Mucosa of gallbladder (tissue), 1 donor: ENCODE measurements at regions not wholly inside any gene's neighbourhood (a gene's known extent, or its start where the extent isn't known, plus 50 kb on each side); places are given as distances from the start of the nearest gene placed in this dataset.
"Not testable (repeated sequence)": the region's sequence is repeated elsewhere in the genome, so short reads cannot be mapped to it uniquely, and the experiment has no call there.

Experiments
- DNase-seq: peaks from one replicate; pipeline ENCODE4 v3.0.0-alpha.2; 2020; ENCODE audit warnings: low spot score
- donor health status: DM: no; HTN: no; CAD: no.

GRCh38 chr5:54884195-54884536 lies 101.2 kb downstream of the ESM1 start:
- no peak for DNase-seq

GRCh38 chr5:54883374-54884194 lies 101.8 kb downstream of the ESM1 start:
- DNase-seq = peak; percentile 40

DNA sequence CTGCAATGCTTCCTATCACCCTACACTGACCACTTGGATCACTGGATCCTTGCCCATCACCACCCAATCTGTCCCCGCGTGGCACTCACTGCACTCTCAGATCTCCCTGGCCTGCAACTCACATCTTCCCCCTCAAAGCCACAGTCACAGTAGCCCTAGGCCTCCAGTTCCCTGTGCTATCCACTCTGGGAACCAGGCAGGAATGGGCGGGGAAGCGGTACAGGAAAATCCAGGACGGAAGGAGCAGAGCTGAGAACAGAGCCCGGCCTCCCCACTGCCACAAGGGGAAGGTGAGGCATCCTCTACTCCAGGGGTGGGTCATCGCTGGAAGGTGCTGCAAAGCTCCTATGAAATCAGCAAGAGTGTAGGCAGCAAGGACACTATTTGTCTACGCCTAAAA lies 102.6 kb downstream of the ESM1 start:
- no peak for DNase-seq

GRCh38 chr5:54882101-54882500 lies 103.3 kb downstream of the ESM1 start:
- DNase-seq = no peak

DNA sequence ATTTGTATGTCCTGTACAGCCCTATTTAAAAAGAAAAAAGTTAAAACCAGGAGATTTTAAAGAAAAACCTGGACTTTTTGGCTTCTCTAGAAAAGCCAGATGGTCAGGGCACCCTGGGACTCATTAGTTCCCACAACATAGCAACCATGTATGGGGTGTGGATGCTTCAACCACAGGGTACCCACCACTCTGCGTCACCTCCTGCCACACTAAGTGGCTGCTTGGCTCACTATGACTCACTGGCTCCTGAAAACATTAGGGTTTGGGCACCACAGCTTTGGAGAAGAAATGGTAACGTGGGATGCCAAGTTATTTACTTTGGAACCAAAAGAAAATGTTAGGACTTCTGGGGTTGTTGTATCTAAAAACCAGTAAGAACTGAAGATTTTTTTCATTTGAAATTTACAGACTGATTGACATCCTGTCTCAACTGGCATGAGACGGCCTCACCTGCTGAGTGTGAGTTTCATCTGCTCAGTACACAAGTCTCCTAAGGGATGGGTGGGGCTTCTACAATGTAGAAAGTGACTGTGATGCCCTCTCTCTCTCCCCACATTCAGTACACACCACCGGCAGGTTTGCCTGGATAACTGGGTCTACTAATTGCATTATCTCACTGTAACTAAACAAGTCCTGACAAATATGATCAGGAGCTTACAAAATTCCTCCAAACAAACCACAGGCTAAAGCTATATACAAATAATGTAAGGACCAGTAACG lies 103.9 kb downstream of the ESM1 start:
- no peak for DNase-seq

- DNase-seq = no peak
Measured at GRCh38 chr5:54876976-54877375, 108.4 kb downstream of the ESM1 start.

GRCh38 chr5:54876556-54876955 lies 108.8 kb downstream of the ESM1 start:
- no peak for DNase-seq

DNA sequence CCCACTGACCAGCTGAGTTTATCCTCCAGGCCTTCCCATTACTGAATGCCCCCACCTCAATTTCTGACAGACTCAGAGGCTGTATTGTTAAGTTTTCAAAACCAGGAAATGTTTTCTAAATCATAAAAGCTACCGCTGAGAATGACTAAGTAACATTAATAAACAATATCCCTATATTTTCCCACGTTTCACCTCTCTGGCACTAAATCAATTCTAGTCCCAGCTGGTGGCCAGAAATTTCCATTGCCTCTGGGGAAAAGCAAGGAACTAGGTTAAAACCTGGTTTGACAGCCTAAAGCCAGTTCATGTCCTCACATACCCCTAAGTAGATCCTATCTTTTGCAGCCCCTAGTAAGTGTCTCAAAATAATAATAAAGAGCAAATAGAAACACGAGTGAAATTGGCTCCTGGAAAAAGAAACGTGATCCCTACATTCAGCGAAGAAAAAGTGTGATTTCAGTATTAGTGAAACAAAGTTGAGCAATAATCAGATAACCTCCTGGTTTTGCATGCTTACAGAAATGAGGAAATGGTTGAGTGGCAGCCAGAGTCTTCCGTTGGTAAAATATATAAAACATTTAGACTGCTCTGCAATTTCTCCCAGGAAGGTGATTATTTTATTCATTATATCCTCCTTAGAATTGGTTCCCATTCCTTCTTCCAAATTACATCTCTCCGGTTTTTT lies 110.9 kb downstream of the ESM1 start:
- DNase-seq = no peak

- DNase-seq = no peak
Measured at GRCh38 chr5:54873691-54874090, 111.7 kb downstream of the ESM1 start.

DNA sequence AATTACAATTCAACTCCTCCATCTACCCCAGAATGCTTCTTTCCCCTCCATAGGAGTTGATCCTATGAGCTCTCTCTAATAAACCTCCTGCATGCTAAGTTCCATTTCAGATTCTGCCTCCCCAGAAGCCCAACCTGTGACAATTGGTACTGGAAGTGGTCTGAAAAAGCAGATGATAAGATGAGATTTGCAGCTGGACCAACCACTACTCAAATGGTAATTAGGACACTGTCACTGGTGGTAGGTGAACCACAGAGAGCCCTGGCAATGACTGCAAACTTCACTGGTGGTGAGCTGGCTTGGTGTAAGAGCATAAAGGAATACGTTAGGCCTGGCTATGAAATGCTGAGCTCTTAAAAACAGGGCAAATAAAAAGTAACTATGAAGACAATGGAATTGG lies 112.6 kb downstream of the ESM1 start:
- no peak for DNase-seq

GRCh38 chr5:54870271-54870670 lies 115.1 kb downstream of the ESM1 start:
- no peak for DNase-seq

DNA sequence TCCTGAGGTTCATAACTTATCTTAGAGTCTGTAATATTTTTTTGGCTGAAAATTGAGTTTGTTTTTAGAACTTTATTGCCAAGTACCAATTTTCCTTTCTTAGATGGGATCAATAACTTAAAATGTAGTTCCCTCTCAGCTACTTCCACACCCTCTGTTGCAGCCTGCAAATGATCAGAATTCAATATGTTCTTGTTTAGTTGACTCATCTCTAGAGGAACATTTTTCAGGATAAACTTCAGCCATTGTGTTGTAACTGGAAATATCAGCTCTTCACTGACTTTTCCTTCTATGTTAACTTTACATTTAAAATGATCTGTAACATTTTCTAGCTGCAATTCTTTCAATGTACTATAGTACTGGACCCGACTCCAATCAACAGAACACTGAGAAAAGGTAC lies 115.7 kb downstream of the ESM1 start:
- no peak for DNase-seq

DNA sequence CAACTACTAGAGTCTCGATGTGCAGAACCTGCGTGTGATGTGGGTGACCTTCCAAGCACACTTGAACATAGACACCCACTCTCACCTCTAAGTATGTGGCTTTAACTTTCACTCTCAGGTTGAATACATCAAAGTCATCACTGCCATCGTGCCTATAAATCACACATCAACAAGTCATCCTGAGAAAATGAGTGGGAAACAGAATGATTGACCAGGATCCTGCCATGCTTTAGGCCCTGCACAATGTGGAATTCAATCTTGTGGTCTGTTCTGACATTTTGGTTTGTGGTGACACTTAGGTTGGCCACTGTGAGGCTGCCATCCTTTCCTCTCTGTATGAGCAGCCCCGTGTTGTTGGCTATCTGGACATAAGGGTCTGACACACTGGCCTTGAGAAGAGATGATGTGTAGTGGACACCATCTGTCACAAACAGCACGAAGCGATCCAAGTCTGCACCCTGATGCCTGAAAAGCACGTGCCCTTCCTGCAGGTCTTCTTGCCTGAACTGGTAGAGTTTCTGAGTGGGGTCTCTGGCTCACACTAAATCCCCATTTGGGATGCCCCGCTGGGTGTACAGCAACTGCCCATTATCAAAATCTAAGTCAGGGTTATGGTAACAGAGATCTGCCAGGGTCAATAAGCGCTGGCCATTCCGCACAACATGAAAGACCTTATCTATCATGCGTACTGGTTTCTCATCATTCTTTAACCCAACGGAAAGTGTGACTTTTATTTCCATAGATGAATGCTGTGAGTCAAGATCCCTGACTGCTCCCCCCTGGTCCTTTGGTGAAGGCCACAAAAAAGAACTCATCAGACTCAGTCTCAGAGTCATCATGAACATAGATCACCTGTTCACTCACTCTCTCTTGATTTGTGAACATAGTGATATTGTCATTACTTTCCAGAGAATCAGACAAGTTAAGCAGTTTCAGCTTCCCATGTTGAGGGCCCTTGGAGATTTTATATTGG lies 116.6 kb downstream of the ESM1 start:
- no peak for DNase-seq

- no peak for DNase-seq
Measured at GRCh38 chr5:54867310-54867944, 118.0 kb downstream of the ESM1 start.

- not testable (repeated sequence) for DNase-seq
Measured at GRCh38 chr5:54864911-54865515, 120.4 kb downstream of the ESM1 start.

DNA sequence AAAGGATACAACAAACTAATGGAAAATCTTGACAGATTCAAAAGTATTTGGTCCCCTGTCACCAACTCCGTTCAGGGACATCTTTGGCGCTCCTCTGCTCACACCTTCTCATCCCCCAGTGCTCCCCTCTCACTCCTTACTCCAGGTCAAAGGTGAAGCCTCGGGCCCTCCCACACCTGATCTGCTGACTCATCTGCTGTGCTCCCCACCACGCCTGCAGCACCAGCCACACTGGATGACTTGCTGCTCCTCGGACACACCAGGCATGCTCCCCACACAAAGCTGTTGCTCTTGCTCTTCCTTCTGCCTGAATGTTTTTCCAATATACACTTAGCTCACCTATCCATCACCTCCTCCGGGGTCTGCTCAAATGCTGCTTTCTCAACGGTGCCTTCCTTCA lies 123.4 kb downstream of the ESM1 start:
- no peak for DNase-seq

DNA sequence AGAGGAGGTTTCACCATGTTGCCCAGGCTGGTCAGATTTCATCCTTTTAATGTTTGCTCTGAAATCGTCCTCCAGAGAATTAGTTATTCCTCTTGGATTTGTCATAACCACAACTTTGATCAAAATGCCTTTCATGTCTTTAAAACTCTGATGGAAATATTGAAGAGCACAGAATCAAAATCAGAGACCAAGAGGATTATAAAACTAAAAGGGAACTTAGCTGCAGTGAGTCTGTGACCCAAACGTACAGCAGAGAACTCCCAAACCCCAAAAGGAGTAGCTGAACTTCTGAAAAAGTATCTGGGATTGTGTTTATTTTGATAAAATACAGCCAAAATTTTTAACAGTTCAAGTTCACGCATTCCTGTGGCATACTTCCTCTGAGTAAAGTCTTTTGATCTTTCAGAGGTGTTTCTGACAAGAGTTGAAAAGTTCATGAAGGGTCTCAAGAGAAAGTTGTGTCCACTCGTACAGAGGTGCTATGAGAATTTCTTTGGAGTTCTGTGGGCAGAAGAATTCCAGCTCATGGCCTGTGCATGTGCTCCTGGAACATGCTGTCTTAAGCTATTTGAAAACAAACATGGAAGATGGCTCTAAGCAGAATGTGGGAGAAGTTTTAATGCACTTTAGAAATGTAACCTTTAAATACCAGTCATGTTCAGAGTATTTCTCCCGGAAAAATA lies 124.0 kb downstream of the ESM1 start:
- no peak for DNase-seq

- no peak for DNase-seq
Measured at GRCh38 chr5:54860321-54860720, 125.1 kb downstream of the ESM1 start.

DNA sequence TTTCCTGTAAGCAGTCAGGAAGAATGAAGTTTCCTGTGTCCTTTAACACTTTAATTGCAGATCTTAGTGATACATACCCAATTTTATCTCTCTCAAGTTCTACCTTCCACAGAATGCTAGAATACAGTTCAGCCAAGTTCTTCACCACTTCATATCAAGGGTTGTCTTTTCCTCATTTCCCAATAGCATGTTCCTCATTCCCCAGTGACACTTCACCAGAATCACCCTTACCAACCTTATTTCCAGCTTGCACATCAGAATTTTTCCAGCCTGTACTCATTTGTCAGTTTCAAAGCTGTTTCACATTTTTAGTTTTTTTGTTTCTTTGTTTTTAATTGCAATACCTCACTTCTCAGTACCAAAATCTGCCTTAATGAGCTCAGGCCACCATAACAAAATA lies 126.1 kb downstream of the ESM1 start:
- no peak for DNase-seq
